ENCODE measurements at regions not wholly inside any gene's neighbourhood (a gene's known extent, or its start where the extent isn't known, plus 50 kb on each side); places are given as distances from the start of the nearest gene placed in this dataset.
A peak's percentile ranks its signal among the peaks of the same experiment; 100 is the strongest.

GRCh38 chr15:79163395-79163794 is 72.8 kb upstream of the RASGRF1 start:
- no peak overlapping the region for H3K27ac ChIP-seq
- no peak overlapping the region for H3K4me3 ChIP-seq
- TF ChIP-seq CTCF (IDR thresholded peaks at IDR 0.05) = no peak
- DNase-seq = no peak
- no peak for ATAC-seq
- H3K36me3 ChIP-seq = no peaks in the 10 kb centered on the region
- intact Hi-C loops (cut with DNase I) = no loop called here
- no peaks in the 10 kb centered on the region for H3K27me3 ChIP-seq
- no peaks in the 10 kb centered on the region for H3K9me3 ChIP-seq
- H3K4me1 ChIP-seq = peaks cover 0 to 4% (median 0%) of the 10 kb centered on the region in 9 donors

- 19 to 73% methylated on average over 1 of the region's 1 CpG for WGBS, 2 donors
- H3K27ac ChIP-seq = no peak overlapping the region
- no peak overlapping the region for H3K4me3 ChIP-seq
- no peaks in the 10 kb centered on the region for H3K9me3 ChIP-seq
- H3K27me3 ChIP-seq = no peaks in the 10 kb centered on the region
- H3K4me1 ChIP-seq = peaks cover 0 to 4% (median 0%) of the 10 kb centered on the region in 9 donors
- no peak for TF ChIP-seq CTCF (IDR thresholded peaks at IDR 0.05)
- intact Hi-C loops (cut with DNase I) = no loop called here
- no peaks in the 10 kb centered on the region for H3K36me3 ChIP-seq
- ATAC-seq (no peak), DNase-seq (no peak)
Observed at GRCh38 chr15:79161837-79162508, 71.4 kb upstream of the RASGRF1 start.

- ATAC-seq (peak in 4 of 8 donors; percentile 52 to 85 (median 72)), DNase-seq (no peak)
- peaks cover 0 to 7% (median 0%) of the 10 kb centered on the region in 9 donors for H3K4me1 ChIP-seq
- H3K27me3 ChIP-seq = no peaks in the 10 kb centered on the region
- 49 to 64% methylated on average over 2 of the region's 2 CpGs for WGBS, 2 donors
- H3K27ac ChIP-seq = no peak overlapping the region
- H3K36me3 ChIP-seq = no peaks in the 10 kb centered on the region
- intact Hi-C loops (cut with DNase I) = no loop called here
- no peaks in the 10 kb centered on the region for H3K9me3 ChIP-seq
- no peak overlapping the region for H3K4me3 ChIP-seq
- no peak for TF ChIP-seq CTCF (IDR thresholded peaks at IDR 0.05)
Observed at GRCh38 chr15:79160211-79160610, 69.6 kb upstream of the RASGRF1 start.

GRCh38 chr15:79157631-79158592 is 67.3 kb upstream of the RASGRF1 start:
- no peak for TF ChIP-seq CTCF (IDR thresholded peaks at IDR 0.05)
- intact Hi-C loops (cut with DNase I) = no loop called here
- Histone ChIP-seq H3K27me3 (peaks cover 0 to 16% (median 0%) of the 10 kb centered on the region in 7 donors), H3K4me3 (no peak overlapping the region), H3K9me3 (no peaks in the 10 kb centered on the region), H3K4me1 (peaks cover 0 to 7% (median 0%) of the 10 kb centered on the region in 9 donors), H3K36me3 (no peaks in the 10 kb centered on the region), H3K27ac (no peak overlapping the region)
- ATAC-seq = peak in 1 of 8 donors; percentile 14
- DNase-seq = no peak
- WGBS, 2 donors = 83 to 86% methylated on average over 13 of the region's 13 CpGs

All from heart right ventricle (tissue), 16 donors.